Fibroblast of villous mesenchyme (primary cell): ENCODE measurements at regions not wholly inside any gene's neighbourhood (a gene's known extent, or its start where the extent isn't known, plus 50 kb on each side); places are given as distances from the start of the nearest gene placed in this dataset.

Experiments
- DNase-seq: peaks from one replicate; pipeline ENCODE4 v3.0.0-alpha.2; 2010; ENCODE audit warnings: low read depth
- H3K4me3 ChIP-seq: 2 replicates; pipeline ENCODE4 v1.5.1; 2011; ENCODE audit warnings: low read depth, mild to moderate bottlenecking, low read length
- CTCF ChIP-seq: IDR thresholded peaks from 2 replicates; pipeline ENCODE4 v1.5.1; 2012; ENCODE audit warnings: low read depth, mild to moderate bottlenecking, low read length; ENCODE audit not compliant: insufficient read depth

GRCh38 chr1:216936779-216937178 lies 213.6 kb upstream of the ESRRG start:
- no peak for TF ChIP-seq CTCF
- no peak for DNase-seq
- no peak overlapping the region for H3K4me3 ChIP-seq

GRCh38 chr1:216935901-216936300 lies 212.7 kb upstream of the ESRRG start:
- no peak for TF ChIP-seq CTCF
- H3K4me3 ChIP-seq: no peak overlapping the region
- no peak for DNase-seq

GRCh38 chr1:216932424-216932823 lies 209.2 kb upstream of the ESRRG start:
- DNase-seq: no peak
- no peak for TF ChIP-seq CTCF
- no peak overlapping the region for H3K4me3 ChIP-seq

GRCh38 chr1:216929870-216930582 lies 206.8 kb upstream of the ESRRG start:
- no peak for DNase-seq
- no peak for TF ChIP-seq CTCF
- H3K4me3 ChIP-seq: no peak overlapping the region

GRCh38 chr1:216927633-216928032 lies 204.4 kb upstream of the ESRRG start:
- no peak for TF ChIP-seq CTCF
- DNase-seq: no peak
- no peak overlapping the region for H3K4me3 ChIP-seq

GRCh38 chr1:216926720-216927510 lies 203.7 kb upstream of the ESRRG start:
- DNase-seq: no peak
- no peak overlapping the region for H3K4me3 ChIP-seq
- TF ChIP-seq CTCF: no peak
